ENCODE measurements at regions not wholly inside any gene's neighbourhood (a gene's known extent, or its start where the extent isn't known, plus 50 kb on each side); places are given as distances from the start of the nearest gene placed in this dataset.

- TF ChIP-seq POLR2A (IDR thresholded peaks at IDR 0.05) = no peak
- no peak for TF ChIP-seq CTCF (IDR thresholded peaks at IDR 0.05 in 4 of 5, conservative IDR thresholded peaks at IDR 0.05 in 1 of 5)
Observed at GRCh38 chr2:76027761-76028160, 317.0 kb upstream of the GCFC2 start.
